ENCODE measurements at regions not wholly inside any gene's neighbourhood (a gene's known extent, or its start where the extent isn't known, plus 50 kb on each side); places are given as distances from the start of the nearest gene placed in this dataset.

DNA sequence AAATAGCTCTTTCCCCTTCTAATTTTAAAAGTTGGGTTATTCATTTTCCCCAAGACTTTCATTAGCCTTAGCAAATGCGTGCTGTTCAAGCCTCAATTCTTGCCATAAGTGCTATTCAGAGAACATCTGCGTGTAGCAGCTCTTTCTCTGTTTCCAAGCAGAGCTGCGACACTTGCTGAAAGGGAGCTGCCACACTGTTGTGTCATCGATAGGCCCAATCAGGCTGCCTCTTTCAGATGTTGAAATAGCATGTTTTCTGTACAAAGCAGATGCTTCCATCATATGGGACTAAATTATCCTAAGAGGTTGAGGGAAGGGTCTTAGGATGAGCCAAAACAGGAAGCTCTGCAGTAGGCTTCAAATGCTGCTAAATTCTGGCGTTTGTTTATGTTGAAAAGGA lies 220.9 kb upstream of the CDC14C start:
- no peaks in the 10 kb centered on the region for H3K36me3 Mint-ChIP-seq (ENCODE audit: insufficient read depth in 2 of 2)
- ATAC-seq (replicated peaks in 1 of 2) (no peak), DNase-seq (no peak)
- no peak overlapping the region for H3K4me3 Mint-ChIP-seq
- no peaks in the 10 kb centered on the region for H3K4me1 Mint-ChIP-seq (ENCODE audit: low read depth)
- peaks cover 0 to 5% of the 10 kb centered on the region in 2 donors for H3K9me3 Mint-ChIP-seq
- no peak overlapping the region for H3K27ac Mint-ChIP-seq
- no peaks in the 10 kb centered on the region for H3K27me3 Mint-ChIP-seq (ENCODE audit: low read depth)

DNA sequence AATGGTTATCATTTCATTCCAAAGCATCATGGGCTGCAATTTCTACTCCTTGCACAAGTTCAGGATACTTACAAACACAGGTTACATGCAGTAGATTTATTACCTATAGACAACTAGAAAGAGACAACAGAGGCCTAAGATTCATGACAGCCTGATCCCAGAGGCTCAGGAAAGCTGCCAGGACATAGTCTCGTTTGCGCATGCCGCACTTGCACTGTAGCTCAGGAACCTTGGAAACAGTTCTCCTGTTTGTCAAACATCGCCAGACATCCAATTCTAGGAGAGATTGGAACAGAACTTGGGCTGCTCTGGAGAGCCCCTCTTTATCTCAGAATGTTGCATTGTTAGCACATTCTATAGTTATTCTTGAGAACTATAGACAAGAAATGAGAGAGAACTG lies 216.2 kb upstream of the CDC14C start:
- DNase-seq (no peak), ATAC-seq (replicated peaks in 1 of 2) (no peak)
- Mint-ChIP-seq H3K9me3 (peaks cover 1 to 2% of the 10 kb centered on the region in 2 donors), H3K27ac (no peak overlapping the region), H3K36me3 (ENCODE audit: insufficient read depth in 2 of 2) (no peaks in the 10 kb centered on the region), H3K4me1 (ENCODE audit: low read depth) (no peaks in the 10 kb centered on the region), H3K4me3 (no peak overlapping the region), H3K27me3 (ENCODE audit: low read depth) (no peaks in the 10 kb centered on the region)

DNA sequence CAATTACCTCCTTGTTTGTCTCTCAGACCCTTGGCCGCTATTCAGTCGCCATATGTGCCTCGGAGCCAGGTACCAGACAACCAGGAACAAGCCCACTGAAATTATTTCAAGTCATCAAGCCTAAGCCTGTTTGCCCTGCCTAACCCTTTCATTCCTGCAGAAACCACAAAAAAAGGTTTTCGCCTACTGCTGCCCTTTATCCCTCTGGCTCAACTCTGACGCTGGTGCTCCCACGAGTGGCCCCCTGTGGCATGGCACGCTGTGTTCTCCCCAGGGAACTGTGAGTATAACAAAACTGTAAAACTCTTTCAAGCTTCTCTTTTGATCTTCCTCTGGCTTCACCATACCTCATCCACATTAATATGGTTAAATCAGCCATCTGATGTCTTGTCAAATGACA lies 215.7 kb upstream of the CDC14C start:
- Mint-ChIP-seq H3K4me3 (no peak overlapping the region), H3K27me3 (ENCODE audit: low read depth) (no peaks in the 10 kb centered on the region), H3K36me3 (ENCODE audit: insufficient read depth in 2 of 2) (no peaks in the 10 kb centered on the region), H3K9me3 (peaks cover 1 to 2% of the 10 kb centered on the region in 2 donors), H3K27ac (no peak overlapping the region), H3K4me1 (ENCODE audit: low read depth) (no peaks in the 10 kb centered on the region)
- no peak for ATAC-seq (replicated peaks in 1 of 2)
- DNase-seq: no peak

DNA sequence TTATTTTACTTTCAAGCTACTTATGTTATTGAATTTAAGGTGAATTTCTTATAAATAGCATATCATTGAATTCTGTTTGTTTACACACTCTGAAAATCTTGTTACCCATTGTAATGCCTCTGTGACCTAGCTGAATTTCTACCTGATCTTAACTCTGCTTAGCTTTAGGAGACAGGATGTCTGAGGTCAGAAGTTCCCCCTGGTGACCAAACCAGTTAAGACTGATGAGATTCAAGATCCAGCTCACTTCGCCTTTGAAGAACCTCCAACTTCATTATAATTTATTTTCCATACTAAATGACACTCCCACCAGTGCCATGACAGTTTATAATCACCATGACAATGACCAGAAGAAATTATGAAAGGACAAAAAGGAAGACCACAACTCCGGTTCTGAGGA lies 213.4 kb upstream of the CDC14C start:
- no peaks in the 10 kb centered on the region for H3K4me1 Mint-ChIP-seq (ENCODE audit: low read depth)
- H3K4me3 Mint-ChIP-seq: no peak overlapping the region
- H3K27ac Mint-ChIP-seq: no peak overlapping the region
- DNase-seq: no peak
- no peak for ATAC-seq (replicated peaks in 1 of 2)
- no peaks in the 10 kb centered on the region for H3K36me3 Mint-ChIP-seq (ENCODE audit: insufficient read depth in 2 of 2)
- H3K27me3 Mint-ChIP-seq (ENCODE audit: low read depth): no peaks in the 10 kb centered on the region
- H3K9me3 Mint-ChIP-seq: peaks cover 0 to 2% of the 10 kb centered on the region in 2 donors

DNA sequence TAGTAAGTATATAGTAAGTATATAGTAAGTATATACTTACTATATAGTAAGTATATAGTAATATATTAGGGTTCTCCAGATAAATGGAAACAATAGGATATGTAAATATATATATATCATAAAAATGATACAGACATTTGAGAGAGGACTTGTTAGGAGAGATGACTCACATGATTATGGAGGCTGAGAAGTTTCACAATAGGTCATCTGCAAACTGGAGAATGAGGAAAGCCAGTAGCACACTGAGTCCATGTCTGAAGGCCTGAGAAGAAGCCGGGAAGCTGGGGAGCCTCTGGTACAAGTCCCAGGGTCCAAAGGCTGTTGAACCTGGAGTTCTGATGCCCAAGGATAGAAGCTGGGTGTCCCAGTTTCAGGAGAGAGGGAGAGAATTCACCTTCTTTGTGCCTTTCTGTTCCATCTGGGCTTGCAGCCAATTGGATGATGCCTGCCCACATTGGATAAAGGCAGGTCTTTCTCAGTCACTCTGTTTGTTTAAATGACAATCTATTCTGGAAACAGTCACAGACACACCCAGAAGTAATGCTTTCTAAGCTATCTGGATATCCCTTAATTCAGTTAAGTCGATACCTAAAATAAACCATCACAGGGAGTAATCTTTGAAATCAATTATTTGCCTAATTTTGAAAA lies 205.5 kb upstream of the CDC14C start:
- Mint-ChIP-seq H3K36me3 (ENCODE audit: insufficient read depth in 2 of 2) (no peaks in the 10 kb centered on the region), H3K9me3 (peaks cover 0 to 1% of the 10 kb centered on the region in 2 donors), H3K27me3 (ENCODE audit: low read depth) (no peaks in the 10 kb centered on the region), H3K27ac (no peak overlapping the region), H3K4me1 (ENCODE audit: low read depth) (no peaks in the 10 kb centered on the region), H3K4me3 (no peak overlapping the region)
- no peak for ATAC-seq (replicated peaks in 1 of 2)
- DNase-seq: no peak

DNA sequence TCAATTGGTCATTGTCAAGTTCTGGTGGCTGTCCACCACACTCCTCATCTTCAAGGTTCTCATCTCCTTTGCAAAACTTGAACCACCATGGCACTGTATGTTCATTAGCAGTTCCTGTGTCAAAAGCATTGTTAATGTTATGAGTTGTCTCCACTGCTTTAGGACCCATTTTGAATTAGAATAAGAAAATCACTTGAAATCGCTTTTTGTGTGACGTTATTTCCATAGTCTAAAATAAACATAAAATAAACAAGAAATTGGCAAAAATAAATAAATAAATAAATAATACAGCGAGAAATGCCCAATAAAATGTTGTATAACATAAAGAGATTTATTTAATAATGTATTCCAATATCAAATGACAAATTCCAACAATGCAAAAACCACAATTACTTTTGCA lies 195.5 kb upstream of the CDC14C start:
- no peaks in the 10 kb centered on the region for H3K27me3 Mint-ChIP-seq (ENCODE audit: low read depth)
- no peak for ATAC-seq (replicated peaks in 1 of 2)
- peaks cover 1 to 5% of the 10 kb centered on the region in 2 donors for H3K36me3 Mint-ChIP-seq (ENCODE audit: insufficient read depth in 2 of 2)

DNA sequence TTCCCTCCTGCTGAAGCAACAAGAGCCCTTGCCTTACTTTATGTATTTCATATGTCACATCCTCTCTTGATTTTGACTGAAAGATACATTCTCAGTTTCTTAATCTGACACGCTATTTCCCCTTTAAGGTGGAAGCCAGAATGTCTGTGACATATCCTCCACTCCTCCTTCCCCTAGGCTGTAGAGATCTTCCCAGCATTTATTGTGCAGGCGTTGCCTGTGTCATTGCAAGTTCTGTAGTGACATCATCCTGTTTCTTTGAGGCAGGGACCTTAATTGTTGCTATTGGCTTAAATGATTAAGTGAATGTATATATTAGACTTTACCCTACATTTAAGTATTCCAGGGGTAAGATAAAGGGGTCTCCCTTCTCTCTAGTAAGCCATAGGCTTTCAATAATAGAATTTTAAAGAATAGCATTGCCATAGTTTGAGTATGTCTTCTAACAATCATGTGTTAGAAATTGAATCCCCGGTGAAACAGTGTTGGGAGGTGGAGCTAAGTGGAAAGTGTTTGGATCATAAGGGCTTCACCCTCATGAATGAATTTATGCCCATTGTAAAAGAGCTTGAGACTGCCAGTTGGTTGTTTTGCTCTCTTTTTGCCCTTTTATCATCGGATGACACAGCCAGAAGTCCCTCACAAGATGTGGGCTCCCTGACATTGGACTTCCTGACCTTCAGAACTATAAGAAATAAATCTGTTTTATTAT lies 189.5 kb upstream of the CDC14C start:
- peaks cover 2 to 3% of the 10 kb centered on the region in 2 donors for H3K36me3 Mint-ChIP-seq (ENCODE audit: insufficient read depth in 2 of 2)
- DNase-seq (no peak), ATAC-seq (replicated peaks in 1 of 2) (no peak)
- H3K4me3 Mint-ChIP-seq: no peak overlapping the region
- no peak overlapping the region for H3K27ac Mint-ChIP-seq
- no peaks in the 10 kb centered on the region for H3K4me1 Mint-ChIP-seq (ENCODE audit: low read depth)
- H3K27me3 Mint-ChIP-seq (ENCODE audit: low read depth): no peaks in the 10 kb centered on the region
- H3K9me3 Mint-ChIP-seq: peaks cover 4 to 7% of the 10 kb centered on the region in 2 donors

More for the DNA sequence above, 195.5 kb upstream of the CDC14C start:
- Mint-ChIP-seq H3K27ac (no peak overlapping the region), H3K4me1 (ENCODE audit: low read depth) (no peaks in the 10 kb centered on the region), H3K9me3 (peaks cover 9 to 11% of the 10 kb centered on the region in 2 donors), H3K4me3 (no peak overlapping the region)
- no peak for DNase-seq

DNA sequence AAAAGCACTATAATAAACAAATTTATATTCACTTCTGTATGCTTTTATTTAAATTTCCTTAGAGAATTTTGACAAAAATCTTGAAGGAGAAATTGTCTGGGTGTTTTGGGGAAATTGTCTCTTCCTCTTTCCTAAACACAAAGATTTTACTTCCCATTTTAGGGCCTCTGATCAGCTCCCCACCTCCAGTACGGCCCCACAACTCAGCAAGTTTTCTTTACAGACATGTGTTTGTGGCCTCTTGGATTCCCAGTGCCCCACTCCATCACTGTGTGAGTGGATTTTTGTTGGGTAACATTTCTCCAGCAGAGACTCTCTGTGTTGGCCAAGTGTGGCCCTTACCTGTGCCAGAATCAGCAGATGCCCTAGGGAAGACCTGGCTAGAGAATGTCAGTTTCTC lies 182.8 kb upstream of the CDC14C start:
- H3K9me3 Mint-ChIP-seq: peaks cover 3 to 7% of the 10 kb centered on the region in 2 donors
- DNase-seq (no peak), ATAC-seq (replicated peaks in 1 of 2) (no peak)
- no peaks in the 10 kb centered on the region for H3K4me1 Mint-ChIP-seq (ENCODE audit: low read depth)
- no peak overlapping the region for H3K4me3 Mint-ChIP-seq
- H3K27me3 Mint-ChIP-seq (ENCODE audit: low read depth): no peaks in the 10 kb centered on the region
- H3K36me3 Mint-ChIP-seq (ENCODE audit: insufficient read depth in 2 of 2): peaks cover 1 to 5% of the 10 kb centered on the region in 2 donors
- H3K27ac Mint-ChIP-seq: no peak overlapping the region

DNA sequence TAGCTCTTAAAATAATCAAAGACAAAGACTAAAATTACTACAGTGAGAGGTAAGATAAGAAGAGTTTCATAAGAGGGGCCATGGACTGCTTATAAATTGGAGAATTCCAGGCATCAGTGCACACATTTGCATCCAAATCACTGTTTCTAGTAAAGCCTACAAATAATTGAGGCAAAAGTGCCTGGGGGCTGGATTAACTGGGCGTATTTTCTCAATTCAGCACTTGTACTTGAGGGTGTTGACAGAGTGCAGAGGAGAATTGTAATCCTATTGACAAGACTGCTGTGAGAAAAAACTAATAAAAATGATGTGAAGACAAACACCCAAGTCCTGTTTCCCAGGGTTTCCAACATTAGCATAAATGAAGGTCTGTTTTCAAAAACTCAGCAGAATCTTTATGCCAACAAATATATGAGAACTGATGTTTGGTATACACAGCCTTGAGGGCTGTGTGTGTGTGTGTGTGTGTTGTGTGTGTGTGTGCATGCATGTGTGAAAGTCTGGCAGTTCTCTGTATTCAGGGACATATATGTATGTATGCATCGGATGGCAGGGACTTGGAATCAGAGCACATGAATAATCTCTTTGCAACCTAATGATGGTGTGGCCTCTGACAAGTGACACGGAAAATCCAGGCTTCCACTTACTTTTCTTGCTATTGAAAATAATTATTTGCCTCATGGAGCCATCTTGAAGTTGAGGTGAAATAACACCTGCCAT lies 182.1 kb upstream of the CDC14C start:
- peaks cover 1 to 5% of the 10 kb centered on the region in 2 donors for H3K36me3 Mint-ChIP-seq (ENCODE audit: insufficient read depth in 2 of 2)
- H3K4me3 Mint-ChIP-seq: no peak overlapping the region
- H3K27me3 Mint-ChIP-seq (ENCODE audit: low read depth): no peaks in the 10 kb centered on the region
- H3K27ac Mint-ChIP-seq: no peak overlapping the region
- no peak for ATAC-seq (replicated peaks in 1 of 2)
- peaks cover 3 to 7% of the 10 kb centered on the region in 2 donors for H3K9me3 Mint-ChIP-seq
- no peaks in the 10 kb centered on the region for H3K4me1 Mint-ChIP-seq (ENCODE audit: low read depth)
- DNase-seq: no peak

DNA sequence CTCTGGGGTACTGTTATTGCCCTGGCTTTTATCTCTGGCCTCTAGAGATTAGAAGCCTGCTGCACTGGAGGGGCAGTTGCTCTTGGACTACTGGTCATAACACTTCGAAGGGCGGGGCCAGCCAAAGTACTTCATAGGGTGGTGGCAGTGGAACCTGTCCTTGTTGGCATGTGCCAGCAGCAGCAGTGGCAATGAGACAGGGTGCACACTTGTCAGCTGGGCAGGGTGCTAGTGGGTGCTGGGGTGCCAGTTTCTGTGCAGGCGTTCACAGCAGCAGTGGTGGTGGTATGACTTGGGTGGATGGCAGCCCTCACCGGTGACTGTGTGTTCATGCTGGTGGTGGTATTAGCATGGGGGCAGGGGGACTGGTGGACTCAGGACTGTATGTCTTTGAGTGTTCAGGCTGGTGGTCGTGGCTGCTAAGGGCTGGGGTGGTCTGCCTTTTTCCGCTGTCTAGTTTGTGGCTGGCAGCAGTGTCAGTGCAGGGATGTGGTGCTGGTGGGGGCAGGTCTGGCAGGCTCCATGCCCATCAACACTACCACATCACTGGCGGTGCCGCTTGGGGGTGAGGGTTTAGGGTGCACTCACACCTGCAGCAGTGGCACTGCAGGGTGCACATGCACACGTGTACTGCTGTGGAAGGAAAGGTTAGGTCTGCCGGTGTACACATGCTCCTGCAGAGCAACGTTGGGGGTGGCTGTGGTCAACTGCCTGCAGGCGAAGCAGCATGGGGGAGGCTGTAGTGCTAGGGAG lies 176.1 kb upstream of the CDC14C start:
- ATAC-seq (replicated peaks in 1 of 2) (no peak), DNase-seq (no peak)
- Mint-ChIP-seq H3K4me1 (ENCODE audit: low read depth) (no peaks in the 10 kb centered on the region), H3K9me3 (peaks cover 0 to 2% of the 10 kb centered on the region in 2 donors), H3K36me3 (ENCODE audit: insufficient read depth in 2 of 2) (no peaks in the 10 kb centered on the region), H3K27ac (no peak overlapping the region), H3K4me3 (no peak overlapping the region), H3K27me3 (ENCODE audit: low read depth) (no peaks in the 10 kb centered on the region)

DNA sequence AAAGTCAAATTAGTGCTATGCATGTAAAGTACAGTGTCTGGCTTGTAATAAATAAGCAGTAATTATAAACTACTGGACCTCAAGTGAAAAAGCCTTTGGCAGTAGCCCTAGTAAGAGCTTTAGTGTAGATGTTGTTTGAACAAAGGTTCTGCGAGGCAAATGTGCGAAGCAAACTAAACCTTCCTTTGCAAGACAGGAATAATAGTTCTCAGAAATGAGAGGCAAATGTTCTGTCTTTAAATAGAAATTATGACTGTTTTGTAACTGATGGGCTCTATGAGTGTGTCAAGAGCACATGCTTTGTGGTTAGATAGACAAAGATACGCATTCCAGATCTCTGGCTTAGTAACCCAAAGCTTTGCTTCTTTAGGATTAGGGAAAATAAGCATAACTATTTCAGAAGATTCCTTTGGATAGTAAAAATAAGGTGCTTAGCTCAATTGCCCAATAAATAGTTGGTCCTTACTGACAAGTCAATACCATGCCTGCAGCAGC lies 169.2 kb upstream of the CDC14C start:
- Mint-ChIP-seq H3K4me1 (ENCODE audit: low read depth) (no peaks in the 10 kb centered on the region), H3K9me3 (peaks cover 0 to 3% of the 10 kb centered on the region in 2 donors), H3K27me3 (ENCODE audit: low read depth) (no peaks in the 10 kb centered on the region), H3K4me3 (no peak overlapping the region), H3K36me3 (ENCODE audit: insufficient read depth in 2 of 2) (no peaks in the 10 kb centered on the region), H3K27ac (no peak overlapping the region)
- no peak for ATAC-seq (replicated peaks in 1 of 2)
- DNase-seq: no peak

DNA sequence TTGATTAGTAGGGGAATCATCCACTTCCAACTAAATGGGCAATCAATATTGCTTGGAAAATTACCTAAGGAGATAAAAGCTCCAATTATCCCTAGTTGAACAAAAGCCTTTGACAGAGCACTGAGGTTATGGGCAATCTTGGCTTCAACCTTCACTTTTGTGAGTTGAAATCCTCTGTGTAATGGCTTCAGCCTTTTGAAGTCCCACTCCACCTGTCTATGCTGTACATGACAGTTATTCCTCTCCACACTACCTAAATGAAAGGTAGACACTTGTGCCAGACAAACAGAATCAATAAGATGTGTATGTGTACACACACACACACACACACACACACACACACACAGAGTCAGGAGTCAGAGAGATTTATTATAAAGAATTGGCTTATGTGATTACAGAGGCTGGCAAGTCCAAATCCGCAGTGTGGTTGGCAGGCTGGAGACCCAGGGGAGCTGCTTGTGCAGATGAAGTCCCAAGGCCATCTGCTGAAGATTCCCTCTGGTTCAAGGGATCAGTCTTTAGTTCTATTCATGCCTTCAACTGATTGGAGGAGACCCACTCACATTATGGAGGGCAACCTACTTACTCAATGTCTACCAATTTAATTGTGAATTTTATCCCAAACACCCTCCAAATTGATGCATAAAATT lies 164.8 kb upstream of the CDC14C start:
- ATAC-seq (replicated peaks in 1 of 2): no peak
- no peaks in the 10 kb centered on the region for H3K4me1 Mint-ChIP-seq (ENCODE audit: low read depth)
- H3K4me3 Mint-ChIP-seq: no peak overlapping the region
- H3K27me3 Mint-ChIP-seq (ENCODE audit: low read depth): no peaks in the 10 kb centered on the region
- H3K9me3 Mint-ChIP-seq: peaks cover 4 to 5% of the 10 kb centered on the region in 2 donors
- DNase-seq: no peak
- H3K36me3 Mint-ChIP-seq (ENCODE audit: insufficient read depth in 2 of 2): peaks cover 0 to 1% of the 10 kb centered on the region in 2 donors
- no peak overlapping the region for H3K27ac Mint-ChIP-seq
